AG20443 (cell line): ENCODE measurements at regions not wholly inside any gene's neighbourhood (a gene's known extent, or its start where the extent isn't known, plus 50 kb on each side); places are given as distances from the start of the nearest gene placed in this dataset.
"Not testable (repeated sequence)": the region's sequence is repeated elsewhere in the genome, so short reads cannot be mapped to it uniquely, and the experiment has no call there.

Experiments used
- DNase-seq: peaks from one replicate; pipeline ENCODE4 v3.0.0; 2012; ENCODE audit warnings: low spot score, mixed read lengths

DNA sequence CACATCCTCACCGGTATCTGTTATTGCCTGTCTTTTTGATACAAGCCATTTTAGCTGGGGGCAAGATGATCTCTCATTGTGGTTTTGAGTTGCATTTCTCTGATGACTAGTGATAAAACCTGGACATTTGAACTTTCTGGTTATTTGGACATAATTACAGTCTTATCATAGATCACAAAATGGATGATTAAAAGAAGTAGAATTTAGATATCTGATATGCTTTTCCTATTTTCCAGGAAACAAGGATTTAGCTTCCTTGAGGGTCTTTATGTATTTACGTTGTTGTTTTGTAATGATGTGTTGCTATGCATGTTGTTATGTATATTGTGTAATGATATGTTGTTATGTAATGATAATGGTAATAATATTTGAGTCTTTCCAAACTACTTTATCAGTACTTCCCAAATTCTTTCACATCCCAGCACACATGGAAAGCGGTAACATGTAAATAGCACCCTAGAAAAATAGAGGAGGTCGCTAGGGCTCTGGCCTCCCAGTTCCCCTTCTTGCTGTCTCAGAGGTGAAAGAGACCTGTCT lies 53.8 kb downstream of the GJD2 start:
- no peak for DNase-seq

DNA sequence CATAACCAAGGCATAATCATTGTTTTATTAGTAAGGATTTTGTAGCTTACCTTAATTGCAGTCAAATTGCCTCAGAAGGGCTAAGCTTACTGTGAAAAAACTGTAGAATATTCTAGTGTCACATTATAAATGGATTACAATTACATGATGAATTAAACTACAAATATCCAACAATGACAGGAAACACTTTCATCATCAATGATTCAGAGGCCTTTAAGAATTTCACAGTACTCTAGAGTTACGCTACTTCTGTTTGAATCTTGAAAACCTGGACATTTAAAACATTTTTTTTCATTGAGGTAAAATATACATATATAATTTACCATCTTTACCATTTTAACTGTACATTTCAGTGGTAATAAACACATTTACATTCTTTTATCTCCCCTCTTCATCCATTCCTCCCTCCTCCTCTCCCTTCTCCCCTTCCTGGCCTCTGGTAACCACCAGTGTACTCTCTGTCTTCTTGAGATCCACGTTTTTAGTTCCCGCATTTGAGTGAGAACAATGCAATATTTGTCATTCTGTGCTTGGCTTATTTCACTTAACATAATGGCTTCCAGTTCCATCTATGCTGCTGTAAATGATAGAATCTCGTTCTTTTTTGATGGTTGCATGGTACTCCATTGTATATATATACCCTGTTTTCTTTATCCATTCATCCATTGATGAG lies 54.7 kb downstream of the GJD2 start:
- DNase-seq = no peak

DNA sequence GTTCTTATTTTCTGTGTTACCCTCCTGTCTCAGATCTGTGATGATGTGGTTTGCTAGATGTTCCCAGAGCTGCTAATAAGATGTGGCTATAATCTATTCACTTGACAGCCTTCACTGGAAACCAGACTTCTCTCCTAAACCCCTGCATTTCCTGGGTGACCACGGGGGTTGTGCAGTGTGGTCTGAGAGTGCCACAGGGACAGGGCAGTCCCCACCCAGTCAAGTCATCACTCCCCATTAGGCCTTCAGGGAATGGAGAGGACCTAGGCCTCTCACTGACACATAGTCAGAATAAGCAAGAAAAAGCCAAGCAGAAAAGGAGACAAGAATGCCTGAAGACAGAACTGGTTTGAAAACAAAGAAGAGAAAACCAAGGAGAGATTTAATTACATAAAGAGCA lies 58.3 kb downstream of the GJD2 start:
- no peak for DNase-seq

DNA sequence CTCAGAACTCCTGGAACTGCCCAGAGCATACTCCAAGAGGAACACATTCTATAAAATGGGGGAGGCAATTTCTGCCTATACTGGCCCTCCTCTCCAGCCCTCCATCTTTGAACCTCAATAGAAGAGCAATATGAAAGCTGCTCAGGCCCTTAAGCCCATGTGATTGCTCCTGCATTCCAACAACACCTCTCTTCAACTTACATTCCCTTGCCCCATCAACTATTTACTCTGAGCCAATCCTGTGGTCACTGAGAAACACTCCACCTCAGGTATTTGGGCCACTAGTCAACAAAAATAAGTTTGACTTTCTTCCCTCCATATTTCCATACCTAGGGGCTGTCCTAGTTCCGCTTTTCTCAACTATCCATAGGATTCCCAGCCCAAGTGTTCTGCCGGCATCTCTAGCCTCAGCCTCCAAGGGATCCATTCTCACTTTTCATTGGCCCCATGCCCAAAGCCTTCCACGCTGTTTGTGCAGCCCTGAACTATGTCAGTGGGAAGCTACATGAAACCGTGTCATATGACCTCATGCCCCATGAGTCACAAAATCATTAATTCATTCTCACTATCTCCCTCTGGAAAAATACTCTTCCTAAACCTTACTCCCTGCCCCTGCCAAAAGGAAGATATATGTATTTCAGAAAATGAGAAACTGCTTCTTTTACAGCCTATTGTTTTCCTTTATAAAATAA lies 61.6 kb downstream of the GJD2 start:
- no peak for DNase-seq

DNA sequence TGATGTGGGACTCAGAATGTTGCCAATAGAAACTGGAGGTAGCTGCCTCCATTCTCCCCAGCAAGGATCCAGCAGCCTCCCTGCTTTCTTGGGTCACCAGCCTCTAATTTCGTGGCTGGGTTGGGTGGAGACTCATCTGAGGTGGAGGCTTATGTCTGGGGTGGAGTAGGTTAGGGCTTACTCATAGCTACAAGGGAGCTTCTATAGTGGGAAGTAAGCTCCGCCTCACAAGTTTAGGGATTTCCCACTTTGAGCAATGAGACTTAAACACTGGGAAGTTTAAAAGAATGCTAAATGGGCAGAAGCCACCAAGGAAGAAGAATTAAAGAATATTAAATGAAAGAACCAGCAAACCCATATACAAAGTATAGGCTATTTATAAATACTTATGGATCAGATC lies 63.8 kb downstream of the GJD2 start:
- DNase-seq = no peak

DNA sequence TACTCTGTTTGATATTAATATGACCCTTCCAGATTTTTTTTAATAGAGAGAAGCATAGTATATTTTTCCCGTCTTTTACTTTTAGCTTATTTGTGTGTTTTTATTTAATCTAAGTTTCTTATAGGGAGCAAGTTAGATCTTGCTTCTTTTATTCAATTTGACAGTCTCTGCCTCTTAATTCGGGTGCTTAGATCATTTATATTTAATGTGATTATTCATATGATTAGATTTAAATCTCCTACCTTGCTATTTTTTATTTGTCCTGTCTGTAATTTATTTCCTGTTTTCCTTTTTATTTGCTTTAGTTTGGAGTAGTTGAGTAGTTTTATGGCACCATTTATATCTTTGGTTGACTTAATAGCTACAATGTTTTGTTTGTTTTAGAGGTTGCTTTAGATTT lies 66.1 kb downstream of the GJD2 start:
- no peak for DNase-seq

DNA sequence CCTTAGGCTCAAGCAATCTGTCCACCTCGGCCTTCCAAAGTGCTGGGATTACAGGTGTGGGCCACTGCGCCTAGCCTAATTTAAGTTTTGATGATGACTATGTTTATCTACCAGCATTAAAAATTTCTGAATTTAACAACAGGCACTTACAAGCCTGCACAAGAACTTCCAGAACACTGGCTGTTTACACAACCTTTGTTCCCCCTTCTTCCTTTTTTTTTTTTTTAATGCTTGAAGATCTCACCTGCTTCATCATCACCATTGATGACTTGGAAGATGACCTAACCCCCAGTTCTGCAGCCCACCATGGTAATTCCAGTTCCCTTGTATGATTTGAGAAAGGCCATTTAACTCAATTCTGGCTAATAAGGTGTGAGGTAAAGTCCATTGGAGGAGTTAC lies 70.4 kb downstream of the GJD2 start:
- DNase-seq = no peak

DNA sequence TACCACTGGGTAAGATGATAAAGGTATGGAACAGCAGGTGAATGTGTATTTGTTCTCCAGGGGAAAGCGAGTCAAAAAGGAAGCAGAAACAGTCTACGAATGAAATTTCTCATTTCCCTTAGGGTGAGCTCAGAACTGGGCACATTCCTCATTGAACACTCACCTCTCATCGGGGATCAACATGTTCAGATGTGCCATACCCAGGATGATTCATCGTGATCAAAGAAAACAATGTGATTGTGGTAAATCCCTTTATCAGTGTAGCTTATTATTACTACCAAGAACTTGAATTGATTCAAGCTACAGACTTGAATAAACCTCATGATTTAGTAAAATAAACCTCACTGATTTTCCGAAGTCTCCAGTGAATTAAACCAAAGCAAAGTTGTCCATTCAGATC lies 72.1 kb downstream of the GJD2 start:
- DNase-seq = no peak

DNA sequence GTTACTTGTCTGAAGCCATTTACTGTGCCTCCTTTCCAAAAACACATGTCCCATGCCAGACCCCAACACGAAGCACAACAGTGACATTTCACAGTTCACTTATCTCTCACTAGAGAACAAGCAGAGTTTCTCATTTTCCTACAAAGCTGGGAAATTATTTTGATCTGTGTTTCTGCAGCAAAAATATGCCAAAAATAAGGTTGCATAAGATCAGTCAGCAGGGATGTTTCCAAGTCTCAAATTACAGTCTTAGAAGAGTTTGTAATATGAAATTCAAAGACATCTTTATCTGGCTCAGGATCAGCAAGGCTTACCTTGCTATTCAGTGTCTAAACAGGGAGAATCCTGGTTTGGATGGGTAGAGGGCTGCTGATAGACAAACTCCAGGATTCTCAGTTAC lies 75.5 kb downstream of the GJD2 start:
- no peak for DNase-seq

DNA sequence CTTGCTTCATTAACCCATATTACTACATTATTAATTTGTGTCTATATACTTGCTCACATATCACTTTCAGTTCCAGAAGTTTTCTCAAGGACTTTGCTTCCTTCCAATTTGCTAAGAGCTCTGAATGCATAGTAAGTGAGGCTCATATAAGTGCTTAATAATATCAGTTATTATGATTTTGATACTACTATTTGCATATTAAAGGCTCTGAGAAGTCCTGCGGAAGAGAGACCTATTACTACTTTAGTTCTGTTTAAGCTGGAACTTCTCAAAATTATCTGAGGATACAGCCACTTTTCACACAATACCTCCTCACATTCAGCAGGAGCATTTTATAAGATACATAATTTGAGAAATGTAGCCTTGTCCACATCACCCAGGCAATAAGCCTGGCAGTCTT lies 81.6 kb downstream of the GJD2 start:
- DNase-seq = no peak

DNA sequence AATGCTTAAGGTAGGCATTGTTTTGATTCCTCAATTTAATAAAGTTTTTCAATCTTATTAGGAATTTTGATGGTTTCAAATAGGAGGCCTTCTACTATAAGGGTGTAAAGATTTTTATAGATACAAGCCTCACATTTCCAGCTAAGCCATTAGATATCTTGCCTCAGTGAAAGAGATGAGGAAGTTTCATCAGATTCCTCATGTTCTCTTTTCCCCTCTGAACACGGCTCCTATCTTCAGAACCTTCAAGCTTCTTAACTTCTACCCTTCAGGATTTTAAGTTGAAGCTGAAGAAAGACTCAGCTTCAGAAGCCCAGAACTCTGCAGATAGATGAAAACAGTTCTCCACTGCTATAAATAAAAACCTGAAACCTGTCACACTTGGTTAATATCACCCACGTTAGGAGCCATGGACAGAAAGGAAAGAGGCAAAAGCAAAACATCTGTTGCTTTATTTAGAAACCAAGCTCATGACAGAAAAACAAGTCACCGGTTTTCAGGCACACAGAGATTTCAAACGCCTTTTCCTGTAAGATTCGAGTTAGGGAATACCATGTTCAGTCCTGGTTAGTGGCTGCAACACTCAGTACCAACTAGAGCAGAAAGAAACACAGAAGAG lies 82.2 kb upstream of the GOLGA8B start:
- no peak for DNase-seq

DNA sequence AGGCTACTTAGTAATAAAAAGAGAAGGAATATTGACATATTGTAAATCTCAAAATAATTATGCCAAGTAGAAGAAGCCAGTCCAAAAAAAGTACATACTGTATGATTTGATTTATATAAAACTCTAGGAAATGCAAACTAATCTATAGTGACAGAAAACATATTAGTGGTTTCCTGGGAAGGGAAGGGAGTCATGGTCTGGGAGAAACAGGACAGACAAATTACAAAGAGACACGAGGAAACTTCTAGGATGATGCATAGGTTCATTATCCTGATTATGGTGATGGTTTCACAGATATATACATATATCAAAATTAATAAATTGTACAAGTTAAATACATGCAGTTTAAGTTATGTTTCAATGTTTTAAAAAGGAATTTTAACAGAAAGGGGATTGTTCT lies 81.0 kb upstream of the GOLGA8B start:
- DNase-seq = no peak

DNA sequence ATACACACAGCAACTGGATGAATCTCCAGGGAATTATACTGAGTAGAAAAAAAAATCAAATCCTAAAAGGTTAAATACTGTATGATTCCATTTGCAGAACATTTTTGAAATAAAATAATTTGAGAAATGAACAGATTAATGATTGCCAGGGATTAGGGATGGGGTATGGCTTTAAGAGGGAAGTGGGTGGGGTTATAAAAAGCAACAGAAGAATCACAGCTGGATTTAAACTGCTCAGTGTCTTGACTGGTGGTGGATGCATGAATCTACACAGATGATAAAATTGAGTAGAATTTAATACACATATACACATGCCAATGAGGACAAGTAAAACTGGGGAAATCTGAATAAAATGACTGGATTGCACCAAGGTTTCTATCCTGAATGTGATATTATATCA lies 79.7 kb upstream of the GOLGA8B start:
- DNase-seq = no peak

DNA sequence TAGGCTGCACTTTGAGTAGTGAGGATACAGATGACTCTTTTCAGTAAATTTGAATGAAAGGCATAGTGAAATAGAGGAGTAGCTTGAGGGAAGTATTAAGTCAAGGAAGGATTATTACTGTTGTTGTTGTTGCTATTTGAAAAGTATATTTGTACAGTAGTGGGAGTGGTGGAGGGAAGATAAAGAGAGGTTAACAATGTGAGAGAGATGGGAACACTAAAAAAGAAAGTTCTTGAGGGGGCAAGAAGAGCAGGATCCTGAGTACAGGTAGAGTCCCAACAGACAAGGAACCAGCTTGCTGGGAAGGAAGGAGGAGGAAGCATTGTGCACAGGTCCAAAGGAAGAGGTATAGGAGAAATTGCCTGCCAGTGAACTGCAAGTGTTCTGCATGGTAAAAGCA lies 75.6 kb upstream of the GOLGA8B start:
- no peak for DNase-seq

DNA sequence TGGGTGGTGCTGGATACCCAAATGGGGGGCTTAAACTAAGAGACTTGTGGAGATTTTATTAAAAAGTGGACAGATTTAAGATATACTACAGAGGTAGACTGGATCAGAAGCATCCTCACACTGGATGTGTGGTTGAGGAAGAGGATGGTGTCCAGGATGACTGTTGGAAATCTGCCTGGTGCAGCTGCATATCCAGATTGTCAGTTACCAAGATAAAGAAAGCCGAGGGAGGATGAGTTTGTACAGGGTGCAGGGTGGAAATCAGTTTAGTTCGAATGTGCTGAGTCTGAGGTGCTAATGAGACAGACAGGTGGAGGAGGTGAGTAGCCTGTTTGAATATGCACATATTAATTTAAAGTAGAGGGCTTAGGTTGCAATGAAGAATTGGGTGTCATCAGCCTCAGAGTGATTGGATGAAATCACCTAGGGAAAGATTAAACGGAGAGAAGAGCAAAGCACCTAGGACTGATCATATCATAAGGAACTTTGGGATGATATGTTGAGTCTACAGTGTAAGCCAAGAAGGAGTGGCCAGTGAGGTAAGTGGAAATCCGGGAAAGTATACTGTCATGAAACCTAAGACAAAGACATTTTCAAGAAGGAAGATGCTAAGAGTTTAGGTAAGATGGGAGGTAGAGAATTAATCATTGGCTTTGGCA lies 74.1 kb upstream of the GOLGA8B start:
- DNase-seq = no peak

DNA sequence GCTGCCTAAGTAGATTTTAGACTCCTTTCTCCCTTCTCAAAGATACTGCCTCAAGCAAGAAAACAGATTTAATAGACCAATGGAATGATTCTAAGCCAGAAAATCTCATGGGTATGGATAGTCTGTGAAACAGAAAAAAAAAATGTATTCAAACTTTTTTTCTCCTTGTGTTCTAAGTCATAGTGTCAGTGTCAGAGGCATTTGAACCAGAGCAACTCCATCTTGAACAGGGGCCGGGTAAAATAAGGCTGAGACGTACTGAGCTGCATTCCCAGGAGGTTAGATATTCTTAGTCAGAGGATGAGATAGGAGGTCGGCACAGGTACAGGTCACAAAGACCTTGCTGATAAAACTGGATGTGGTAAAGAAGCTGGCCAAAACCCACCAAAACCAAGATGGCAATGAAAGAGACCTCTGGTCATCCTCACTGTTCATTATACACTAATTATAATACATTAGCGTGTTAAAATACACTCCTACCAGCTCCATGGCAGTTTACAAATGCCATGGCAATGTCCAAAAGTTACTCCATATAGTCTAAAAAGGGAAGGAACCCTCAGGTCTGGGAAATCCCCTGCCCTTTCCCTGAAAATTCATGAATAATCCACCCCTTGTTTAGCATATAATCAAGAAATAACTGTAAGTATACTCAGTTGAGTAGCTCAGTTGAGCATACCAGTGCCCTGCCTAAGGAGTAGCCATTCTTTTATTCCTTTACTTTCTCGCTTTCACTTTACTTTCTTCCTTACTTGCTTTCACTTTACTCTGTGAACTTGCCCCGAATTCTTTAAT lies 72.8 kb upstream of the GOLGA8B start:
- no peak for DNase-seq

DNA sequence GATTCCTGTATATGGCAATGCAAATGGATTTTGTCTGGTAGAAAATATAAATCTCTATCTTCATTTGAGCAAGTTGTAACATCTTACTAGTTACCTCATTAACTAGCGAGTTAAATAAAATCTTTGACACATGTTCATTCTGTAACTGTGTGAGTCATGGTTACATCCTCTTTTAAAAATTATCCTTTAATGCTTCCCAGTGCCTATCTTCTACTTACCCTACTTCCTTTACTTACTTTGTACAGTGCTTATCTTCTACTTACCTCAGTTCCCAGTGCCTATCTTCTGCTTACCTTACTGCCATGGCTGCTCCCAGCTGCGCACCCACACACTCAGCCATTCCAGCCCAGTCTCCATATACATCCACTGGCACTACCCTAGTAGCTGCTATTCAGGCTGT lies 71.9 kb upstream of the GOLGA8B start:
- DNase-seq = no peak

DNA sequence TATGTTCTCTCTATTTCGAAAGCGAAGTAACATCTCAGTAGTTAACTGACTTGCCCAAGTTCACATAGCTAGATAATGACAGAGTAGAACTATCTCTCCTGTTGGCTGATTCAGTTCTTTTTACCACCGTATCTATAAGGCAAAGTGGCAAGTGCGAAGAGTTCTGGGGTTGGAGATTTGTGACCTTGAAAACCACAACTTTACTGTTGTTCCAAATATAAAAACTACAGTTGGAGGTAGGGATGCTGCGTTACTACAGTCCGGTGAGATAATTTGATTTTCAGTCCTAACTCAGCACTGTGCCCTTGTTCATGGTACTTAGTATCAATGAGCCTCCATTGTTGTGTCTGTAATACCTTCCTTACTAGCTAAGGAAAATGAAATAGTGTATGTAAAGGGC lies 71.2 kb upstream of the GOLGA8B start:
- no peak for DNase-seq

DNA sequence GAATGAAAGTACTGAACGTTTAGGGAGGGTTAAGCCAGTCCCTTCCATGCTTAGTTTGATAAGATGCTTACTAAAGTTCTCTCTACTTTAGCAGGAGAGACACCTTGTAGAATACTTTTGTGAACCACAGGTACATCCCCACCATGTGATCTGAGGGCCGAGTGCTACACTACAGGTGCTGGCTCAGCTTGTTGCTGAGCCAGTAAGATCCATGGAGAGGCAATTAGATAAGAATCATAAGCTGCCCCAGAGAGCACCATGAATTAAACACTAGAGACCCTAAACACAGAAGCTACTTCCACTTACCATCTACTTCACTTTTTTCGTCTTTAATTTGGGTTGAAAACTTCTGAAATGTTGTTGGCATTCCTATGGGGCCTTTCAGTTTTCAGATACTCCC lies 70.5 kb upstream of the GOLGA8B start:
- no peak for DNase-seq

DNA sequence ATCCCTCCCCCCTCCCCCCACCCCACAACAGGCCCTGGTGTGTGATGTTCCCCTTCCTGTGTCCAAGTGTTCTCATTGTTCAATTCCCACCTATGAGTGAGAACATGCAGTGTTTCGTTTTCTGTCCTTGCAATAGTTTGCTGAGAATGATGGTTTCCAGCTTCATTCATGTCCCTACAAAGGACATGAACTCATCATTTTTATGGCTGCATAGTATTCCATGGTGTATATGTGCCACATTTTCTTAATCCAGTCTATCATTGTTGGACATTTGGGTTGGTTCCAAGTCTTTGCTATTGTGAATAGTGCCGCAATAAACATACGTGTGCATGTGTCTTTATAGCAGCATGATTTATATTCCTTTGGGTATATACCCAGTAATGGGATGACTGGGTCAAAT lies 69.9 kb upstream of the GOLGA8B start:
- not testable (repeated sequence) for DNase-seq

DNA sequence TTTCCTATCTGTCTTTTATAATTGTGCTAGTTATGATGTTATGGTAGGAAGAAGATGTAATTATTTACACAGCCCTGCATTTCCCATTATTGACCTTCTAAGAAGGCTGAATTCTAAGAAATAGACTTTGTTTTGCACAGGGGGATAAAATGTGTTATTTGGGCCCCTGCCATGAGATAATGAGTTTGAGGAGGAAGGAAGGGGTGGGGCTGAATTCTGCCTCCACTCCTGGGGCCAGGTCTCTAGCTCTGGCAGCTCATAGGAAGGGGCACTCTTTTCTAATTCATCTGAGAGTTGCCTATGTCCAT lies 69.2 kb upstream of the GOLGA8B start:
- no peak for DNase-seq

DNA sequence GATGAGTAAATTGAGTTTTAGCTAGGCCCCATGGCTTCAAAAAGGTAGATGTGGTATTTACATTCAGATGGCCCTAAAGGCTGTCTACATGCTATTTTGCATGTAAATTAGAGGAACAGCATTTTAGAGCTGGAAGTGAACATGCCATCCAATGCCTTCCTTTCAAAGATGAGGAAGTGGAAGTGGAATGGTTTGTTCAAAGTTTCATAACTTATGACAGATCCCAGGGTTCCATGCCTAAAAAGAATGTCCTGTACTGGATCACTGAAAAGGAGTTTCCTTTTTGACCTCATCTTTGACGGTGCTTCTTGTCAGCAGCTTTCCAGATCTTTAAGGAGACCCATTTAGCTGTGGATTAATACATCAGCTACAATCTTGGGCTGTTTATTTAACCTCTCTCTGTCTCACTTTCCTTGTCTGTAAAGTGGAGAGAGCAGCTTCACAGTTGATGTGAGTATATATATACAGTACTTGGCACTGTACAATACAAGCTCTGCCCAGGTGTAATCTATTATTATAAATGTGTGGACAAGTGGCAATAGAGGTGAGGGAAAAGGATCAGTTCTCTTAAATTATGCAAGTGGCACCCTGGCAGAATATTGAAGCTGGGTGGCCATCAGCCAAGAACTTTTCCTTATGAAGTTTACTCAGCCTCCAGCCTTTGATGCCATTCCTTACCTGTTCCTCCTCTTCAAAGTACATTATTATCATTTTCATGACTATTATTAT lies 68.7 kb upstream of the GOLGA8B start:
- no peak for DNase-seq
